ENCODE measurements at regions not wholly inside any gene's neighbourhood (a gene's known extent, or its start where the extent isn't known, plus 50 kb on each side); places are given as distances from the start of the nearest gene placed in this dataset.
A peak's percentile ranks its signal among the peaks of the same experiment; 100 is the strongest.
"Not testable (repeated sequence)": the region's sequence is repeated elsewhere in the genome, so short reads cannot be mapped to it uniquely, and the experiment has no call there.

GRCh38 chr20:47940101-47940813, 155.0 kb upstream of the SULF2 start:
- DNase-seq, result no peak

GRCh38 chr20:47936612-47937011, 151.3 kb upstream of the SULF2 start:
- DNase-seq, result no peak

GRCh38 chr20:47934761-47935160, 149.5 kb upstream of the SULF2 start:
- DNase-seq, result no peak

DNA sequence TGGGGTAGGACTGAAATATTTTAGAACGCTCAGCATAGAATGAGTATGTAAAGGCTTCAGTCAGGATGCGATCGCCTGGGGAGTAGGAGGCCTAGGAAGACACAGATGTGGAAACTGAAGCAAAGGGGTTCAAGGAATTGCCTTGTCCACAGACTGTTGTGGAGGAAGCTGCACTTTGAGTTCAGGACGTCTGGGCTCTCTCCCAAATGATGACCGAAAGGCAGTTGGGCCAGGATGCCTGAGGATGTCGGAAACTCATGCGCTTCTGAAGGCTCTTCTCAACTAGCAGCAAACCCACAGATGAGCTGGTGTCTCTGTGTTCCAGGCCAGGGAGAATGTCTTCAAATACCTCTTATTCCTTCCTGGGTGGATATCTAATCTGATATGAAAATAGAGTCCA, 146.2 kb upstream of the SULF2 start:
- no peak for DNase-seq

DNA sequence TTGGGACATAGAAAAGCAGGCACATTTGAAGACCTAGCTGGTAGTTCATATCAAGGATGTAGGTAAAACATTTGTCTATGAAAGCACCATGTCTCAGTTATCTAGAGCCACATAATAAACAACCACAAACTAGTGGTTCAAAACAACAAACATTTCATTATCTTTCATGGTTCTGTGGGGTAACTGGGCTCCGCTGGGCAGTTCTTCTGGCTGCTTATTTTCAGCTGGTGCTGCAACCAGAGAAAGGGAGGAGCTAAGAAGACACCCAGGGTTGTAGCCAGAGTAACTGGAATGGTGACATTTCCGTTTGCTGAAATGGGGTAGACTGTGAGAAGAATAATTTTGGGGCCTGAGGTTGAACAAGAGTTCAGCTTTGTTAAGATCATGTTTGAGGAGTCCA, 145.7 kb upstream of the SULF2 start:
- DNase-seq, result no peak

DNA sequence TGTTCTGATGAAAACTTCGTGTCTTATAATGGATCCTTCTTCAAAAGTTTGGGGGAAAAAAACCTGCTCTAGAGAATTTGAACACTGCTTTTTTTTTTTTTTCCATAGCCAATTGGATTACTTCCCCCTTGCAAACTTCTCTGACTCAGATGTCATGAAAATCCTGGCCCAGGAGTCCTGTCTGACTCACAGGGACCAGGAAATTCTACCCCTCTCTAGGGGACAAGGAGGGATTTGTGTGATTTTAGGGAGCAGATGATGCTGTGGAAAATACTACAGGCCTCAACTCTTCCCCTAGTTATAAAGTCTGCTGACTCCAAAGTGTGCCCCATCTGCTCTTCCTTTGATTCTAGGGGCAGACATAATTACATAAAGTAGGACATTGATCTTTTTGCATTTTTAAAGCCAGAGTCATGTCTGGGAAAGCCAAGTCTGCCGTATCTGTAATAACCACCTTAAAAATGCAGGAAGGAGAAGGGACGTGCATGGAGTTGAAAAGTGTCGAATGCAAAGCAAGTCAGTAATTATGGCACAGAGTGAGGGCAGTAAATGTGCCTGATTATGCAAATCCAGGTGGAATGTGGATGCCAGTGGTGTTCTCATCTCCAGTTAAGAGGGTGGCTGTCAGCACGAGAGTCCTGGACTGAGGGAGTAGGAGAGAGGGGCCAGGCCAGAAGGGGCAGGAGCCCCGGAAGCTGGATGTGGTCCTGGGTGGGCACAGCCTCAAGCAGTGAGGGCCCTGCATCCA, 144.3 kb upstream of the SULF2 start:
- no peak for DNase-seq

DNA sequence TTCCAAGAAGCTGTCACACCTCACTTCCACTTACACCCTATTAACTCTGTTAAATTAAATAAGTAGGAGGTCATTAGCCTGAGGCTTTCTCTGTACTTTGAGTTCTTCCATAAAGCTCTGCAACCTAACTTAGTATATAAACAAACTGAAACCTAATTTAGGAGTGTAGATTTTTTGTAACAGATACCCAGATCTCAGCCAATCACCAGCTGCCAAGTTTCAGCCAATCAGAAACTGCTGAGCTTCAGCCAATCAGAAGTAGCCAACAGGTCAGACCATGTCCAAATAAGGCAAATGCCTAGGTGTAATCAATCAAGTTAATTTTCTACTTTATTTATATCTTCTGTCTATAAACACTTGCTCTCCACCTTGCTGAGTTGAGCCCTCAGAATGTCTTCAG, 142.7 kb upstream of the SULF2 start:
- no peak for DNase-seq

DNA sequence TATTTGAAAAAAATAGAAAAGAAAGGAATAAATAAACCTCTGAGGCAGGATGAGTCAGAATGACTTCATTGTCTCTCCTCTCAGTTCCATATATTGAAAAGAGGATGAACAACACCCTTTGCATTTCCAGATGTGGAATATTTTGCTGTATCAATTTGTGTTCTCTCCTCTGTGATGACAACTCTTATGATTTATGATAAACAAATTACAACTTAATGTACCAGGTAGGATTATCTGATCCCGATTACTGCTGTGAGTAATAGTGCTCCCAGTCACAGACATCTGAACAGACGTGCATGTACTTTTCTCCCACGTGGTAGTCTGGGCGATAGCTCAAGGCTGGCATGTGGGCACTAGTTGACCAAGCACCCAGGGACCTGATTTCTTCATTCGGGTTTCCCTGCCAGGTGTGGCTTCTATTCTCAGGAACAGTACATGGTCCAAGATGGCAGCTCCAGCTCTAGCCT, 142.1 kb upstream of the SULF2 start:
- no peak for DNase-seq

DNA sequence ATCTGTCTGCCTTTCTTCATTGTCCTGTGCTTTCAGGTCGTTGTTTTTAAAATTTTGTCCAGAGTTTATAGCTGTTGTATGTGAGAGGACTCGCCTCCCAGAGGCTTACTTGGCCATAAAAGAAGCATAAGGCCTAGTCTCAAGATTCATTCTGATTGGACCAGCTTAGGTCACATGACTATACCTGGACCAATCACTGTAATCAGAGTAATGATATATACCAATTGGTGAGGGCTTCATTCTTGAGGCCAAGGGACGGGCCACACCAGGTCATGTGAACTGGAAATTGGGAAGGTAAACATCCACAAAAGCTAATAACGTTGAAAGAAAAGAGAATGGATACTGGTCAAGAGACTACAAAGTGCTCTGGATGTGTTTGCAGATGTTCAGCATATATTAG, 141.4 kb upstream of the SULF2 start:
- no peak for DNase-seq

DNA sequence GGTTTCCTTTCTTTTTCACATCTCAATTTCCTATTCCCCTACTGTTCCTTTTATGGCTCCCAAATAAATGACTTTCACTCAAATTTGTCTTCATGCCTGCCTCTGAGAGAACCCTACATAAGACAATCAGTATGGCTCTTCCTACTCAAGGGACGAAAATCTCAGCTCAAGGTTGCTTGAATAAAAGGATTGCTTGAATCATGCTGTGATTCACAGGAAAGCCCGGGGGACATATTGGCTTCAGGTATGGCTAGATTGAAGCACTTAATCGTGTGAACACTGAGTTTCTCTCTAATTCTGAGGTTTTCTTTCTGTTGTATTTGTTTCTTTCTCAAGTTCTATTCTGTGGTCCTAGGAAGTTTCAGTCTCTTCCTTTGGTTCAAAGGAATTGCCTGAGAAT, 140.3 kb upstream of the SULF2 start:
- no peak for DNase-seq

DNA sequence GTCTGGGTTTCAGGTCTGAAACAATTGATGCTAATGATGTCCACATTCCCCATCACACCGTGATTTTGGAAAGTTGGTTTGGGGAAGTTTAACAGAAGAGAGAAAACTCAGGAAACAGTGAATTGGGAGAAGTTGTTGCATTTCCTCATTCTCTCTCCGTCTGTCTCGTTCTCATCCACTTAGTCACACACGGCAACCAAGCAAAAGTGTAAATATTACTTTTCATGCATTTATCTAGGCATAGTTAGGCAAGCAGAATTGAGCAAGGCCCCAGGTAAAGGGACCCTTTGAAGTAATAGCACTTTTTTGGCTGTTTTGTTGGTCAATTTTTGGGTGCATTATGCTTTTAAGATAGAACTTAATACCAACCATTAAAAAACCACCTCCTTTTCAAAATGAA, 137.0 kb upstream of the SULF2 start:
- DNase-seq, result no peak

DNA sequence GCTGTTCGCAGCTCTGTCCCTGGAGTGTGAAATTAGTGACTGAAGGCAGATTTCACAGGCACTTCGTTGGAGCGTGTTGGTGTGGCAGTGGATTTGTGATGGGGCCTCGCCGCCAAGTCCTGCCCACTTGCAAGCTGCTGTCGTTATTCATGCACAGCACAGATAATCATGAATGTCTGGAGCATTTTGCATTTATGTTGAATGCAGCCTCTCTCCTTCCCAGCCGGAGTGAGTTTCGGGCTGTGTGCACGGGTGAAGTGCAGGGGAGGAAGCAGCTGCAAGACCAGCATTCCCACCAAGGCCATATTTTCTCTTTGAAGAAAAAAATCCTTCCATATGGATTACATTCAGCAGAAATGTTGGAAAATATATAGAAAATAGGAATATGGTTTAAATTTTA, 136.5 kb upstream of the SULF2 start:
- DNase-seq, result not testable (repeated sequence)

DNA sequence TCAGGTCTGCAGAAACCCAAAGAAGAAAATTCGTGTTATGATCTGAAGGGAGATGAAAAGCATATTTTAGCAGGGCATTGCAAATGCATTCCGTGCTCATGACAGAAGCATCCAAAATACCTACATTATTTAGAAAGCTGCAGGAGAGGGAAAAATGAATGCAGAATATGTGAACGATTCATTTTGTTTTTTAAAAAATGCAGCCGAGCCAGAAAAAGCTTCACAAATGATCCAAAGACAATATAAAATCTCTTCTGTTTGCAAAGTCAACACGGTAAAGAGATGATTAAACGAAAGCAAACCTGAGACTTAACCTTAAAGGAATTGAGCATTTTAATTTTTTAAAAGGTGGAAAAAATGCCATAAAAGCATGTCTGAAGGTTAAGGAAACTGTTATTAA, 136.1 kb upstream of the SULF2 start:
- DNase-seq, result no peak

- no peak for DNase-seq
Observed at GRCh38 chr20:47917549-47918070, 132.3 kb upstream of the SULF2 start.

DNA sequence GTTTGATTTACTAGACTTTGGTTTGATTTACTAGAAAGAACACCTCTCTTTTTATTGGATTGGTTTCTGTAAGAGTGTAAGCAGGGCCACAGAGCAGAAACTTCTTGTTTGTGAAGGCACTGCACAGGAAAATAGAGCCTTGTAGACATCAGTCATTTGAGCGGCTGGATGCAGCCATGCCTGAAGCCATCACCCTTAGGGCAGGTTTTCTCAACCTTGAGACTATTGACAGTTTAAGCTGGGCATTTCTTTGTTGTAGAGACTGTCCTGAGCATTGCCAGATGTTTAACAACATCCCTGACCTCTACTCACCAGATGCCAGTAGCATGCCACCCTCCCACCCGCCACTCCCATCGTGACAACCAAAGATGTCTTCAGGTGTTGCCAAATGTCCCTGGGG, 130.2 kb upstream of the SULF2 start:
- DNase-seq, result no peak

DNA sequence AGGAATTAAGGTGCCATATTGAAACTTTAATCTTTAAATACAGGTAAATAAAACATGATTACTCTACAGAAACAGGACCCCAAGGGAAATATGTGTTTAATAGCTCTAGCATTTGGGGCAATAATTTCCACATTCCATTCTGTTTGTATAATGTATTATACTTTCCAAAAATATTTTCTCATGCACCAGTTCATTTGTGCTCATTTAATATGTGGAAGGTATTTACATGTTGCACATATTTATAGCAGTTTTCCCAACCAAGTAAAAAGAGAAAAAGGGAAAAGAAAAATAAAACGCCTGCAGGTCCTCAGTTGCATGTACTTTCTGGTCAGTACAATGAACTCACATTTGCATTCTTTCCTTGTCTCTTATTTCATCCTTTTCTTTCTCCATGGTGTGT, 129.5 kb upstream of the SULF2 start:
- DNase-seq, result no peak

DNA sequence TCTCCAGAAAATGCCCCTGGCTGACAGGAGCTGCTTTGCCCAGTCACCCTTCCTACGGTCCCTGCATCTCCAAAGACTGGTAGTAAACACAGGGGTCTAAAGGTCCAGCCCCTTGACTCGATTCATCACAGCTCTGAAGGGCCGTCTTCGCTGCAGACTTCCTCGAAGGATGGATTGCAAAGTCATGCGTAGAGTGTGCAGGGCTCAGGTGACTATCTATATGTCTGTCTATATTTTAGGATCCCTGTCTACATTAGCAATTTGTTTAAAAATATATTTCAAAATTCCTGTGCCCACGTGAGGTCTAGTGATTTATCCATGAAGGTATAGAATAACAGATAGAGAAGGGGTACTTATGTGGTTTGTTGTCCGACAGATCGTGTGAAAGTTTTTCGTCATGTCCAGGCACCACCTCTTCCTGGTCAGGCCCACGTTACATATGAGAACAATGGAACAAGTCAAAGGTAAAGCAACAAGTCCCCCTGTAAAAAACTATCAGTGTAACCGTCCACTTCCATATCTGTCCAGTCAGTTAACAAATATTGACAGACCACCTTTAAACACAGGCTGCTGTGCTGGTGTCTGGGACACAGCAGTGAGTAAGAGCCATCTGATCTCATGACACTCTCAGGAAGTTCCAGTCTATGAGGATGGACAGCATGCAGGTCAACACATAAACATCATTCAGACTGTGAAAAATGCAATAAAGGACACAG, 127.7 kb upstream of the SULF2 start:
- not testable (repeated sequence) for DNase-seq

DNA sequence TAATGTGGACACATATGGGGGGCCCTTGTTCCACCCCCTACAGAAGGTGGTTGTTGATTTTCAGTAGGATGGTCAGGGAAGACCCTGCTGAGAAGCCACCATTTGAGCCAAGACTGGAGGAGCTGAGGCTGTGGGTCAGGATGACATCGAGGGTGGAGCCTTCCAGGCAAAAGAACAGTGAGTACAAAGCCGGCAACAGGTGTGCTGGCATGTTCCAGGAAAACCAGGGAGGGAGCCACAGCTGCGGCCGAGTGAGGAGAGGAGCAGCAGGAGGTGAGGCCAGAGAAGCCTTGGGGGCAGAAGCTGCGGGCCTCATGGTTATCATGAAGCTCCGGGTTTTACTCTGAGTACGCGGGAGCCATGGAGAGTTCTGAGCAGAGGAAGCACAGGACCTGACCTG, 126.9 kb upstream of the SULF2 start:
- peak; percentile 63 for DNase-seq

- DNase-seq, result peak; percentile 62
Observed at GRCh38 chr20:47909696-47910369, 124.6 kb upstream of the SULF2 start.

DNA sequence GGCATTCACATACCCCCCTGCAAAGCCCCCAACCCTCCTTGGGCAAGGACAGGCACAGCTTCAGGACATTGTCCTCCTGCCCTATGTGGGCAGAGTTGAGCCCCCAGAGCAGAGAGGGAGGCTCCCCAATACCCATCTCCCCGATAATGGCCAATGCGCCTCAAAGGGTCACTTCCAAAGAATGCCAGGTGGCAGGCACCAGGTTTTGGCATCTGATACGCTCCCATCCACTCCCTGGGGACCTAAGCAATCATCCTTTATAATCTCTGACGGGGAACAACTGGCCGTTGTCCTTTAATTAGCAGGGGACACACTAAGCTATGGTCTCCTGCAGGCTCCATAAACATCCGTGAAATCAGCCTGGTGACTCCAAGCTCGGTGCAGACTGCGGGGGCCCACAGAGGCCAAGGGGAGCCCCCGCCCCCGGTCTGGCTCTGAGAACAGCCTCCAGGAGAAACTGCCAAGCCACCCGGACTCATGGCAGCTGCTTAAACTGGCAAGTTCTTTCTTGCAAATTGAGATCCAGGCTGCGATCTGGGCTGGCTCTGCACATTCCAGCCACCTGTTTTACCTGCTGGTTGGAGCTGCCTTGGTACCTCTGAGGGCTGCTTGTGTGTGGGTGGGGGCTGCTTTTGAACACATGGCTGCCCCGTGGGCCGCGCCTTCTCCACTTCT, 123.2 kb upstream of the SULF2 start:
- DNase-seq, result peak; percentile 87

DNA sequence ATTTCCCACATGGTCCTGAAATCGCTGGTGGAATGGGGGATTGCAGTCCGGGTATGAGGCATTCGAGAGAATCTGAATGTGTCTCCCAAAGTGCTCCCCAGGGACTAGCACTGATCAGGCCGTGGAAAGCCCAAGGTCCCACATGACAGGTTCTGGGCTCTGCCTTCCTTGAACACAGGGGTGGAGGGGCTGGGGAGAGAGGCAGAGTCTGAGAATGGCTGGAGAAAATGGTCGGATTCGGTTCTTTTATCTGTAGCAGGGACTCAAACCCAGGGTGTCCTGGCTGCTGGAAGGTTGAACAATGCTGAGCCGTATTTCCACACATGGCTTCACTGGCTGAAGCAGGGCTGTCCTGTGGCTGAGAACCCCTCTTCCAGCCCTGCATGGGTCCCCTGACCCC, 122.7 kb upstream of the SULF2 start:
- DNase-seq, result peak; percentile 17

DNA sequence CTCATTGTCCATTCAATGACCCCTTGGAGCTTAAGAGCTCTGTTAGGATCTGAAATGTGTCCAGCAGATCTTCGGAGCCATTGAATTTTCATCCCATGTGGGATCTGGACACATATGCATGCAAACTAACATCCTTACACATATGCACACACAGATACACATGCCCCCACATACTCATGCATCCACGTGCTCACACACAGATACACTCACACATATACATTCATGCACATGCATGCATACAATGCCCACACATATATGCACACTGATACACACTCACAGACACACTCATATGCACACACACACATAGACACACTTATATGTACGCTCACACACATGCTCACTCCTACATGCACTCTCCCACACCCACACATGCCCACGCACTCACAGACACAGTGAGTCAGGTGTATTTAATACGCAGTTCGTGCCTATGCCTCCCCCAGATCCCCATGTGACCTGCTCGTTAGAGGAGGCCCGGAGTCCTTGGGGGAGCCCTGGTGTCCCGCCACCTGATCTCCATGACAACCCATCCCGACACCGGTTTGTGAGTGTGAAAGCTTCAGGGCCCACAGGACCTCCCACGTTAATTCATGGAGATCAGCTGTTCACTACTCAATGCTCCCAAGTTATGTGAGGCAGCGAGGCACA, 121.9 kb upstream of the SULF2 start:
- DNase-seq, result no peak
